Erythroblast (primary cell): ENCODE measurements at regions not wholly inside any gene's neighbourhood (a gene's known extent, or its start where the extent isn't known, plus 50 kb on each side); places are given as distances from the start of the nearest gene placed in this dataset.

Source experiments
- GATA1 ChIP-seq: IDR thresholded peaks from 2 replicates; pipeline ENCODE4 v1.6.1; 2011; ENCODE audit warnings: low read depth, mild to moderate bottlenecking, control low read depth, low read length, moderate library complexity
- POLR2A ChIP-seq: IDR thresholded peaks from 2 replicates; pipeline ENCODE4 v1.6.1; 2011; ENCODE audit warnings: mild to moderate bottlenecking, low read length

DNA sequence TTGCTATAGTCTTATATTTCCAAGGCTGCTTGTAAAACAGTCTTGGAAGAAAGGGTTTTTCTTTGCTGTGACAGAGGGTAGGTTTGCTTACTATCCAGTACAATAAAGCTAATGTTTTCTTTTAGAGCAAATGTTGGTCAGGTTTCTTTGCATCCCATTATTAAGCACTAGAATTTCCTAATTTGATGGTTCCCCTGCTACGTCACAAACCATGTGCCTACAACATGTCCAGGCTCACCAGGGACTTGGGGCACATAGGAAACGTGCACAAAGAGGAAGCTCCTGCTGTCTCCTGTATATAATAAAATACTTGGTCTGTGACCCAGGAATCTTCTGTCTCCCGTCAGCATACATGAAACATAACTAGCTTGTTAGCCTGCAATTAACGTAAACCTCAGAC, 486.3 kb upstream of the LRFN5 start:
- no peak for TF ChIP-seq POLR2A
- TF ChIP-seq GATA1: no peak
